ENCODE measurements at regions not wholly inside any gene's neighbourhood (a gene's known extent, or its start where the extent isn't known, plus 50 kb on each side); places are given as distances from the start of the nearest gene placed in this dataset.
"Not testable (repeated sequence)": the region's sequence is repeated elsewhere in the genome, so short reads cannot be mapped to it uniquely, and the experiment has no call there.

DNA sequence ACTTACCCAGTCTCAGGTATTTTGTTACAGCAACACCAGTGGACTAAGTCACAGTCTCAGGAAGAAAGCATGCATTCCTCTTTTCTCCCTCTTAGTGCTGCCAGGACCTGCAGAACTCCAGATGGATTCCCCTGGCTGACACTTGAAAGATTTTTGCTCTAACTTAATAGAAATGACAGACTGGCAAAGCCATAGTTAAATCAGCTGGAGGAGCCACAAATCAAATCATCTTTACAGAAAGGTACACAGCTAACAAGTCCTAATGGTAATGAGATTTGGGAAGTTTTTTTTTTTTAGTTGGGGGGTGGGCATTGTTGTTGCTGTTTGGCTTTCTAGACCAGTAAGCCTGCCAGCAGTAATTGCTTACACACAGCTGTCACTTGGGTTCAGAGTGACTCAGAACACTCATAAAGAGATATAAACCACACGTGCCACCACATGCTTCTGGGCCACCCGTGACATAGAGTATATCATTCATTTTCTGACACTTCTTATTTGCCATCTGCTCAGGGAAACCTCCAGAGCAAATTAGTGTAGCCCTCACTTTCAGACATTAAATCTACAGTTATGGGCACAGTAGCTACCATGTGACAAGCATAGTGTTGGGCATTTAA lies 72.4 kb downstream of the FH start:
- DNase-seq (ENCODE audit: low spot score in 2 of 2): no peak
- ATAC-seq: peak in 1 of 2 donors; percentile 44
- Mint-ChIP-seq H3K27ac (no peak overlapping the region), H3K9me3 (peaks cover 7 to 8% of the 10 kb centered on the region in 2 donors), H3K36me3 (peaks cover 0 to 10% of the 10 kb centered on the region in 2 donors)

GRCh38 chr1:241444836-241445235 lies 74.7 kb downstream of the FH start:
- peaks cover 7 to 8% of the 10 kb centered on the region in 2 donors for H3K9me3 Mint-ChIP-seq
- DNase-seq (ENCODE audit: low spot score in 2 of 2) (no peak), ATAC-seq (no peak)
- no peak overlapping the region for H3K27ac Mint-ChIP-seq
- peaks cover 0 to 10% of the 10 kb centered on the region in 2 donors for H3K36me3 Mint-ChIP-seq

DNA sequence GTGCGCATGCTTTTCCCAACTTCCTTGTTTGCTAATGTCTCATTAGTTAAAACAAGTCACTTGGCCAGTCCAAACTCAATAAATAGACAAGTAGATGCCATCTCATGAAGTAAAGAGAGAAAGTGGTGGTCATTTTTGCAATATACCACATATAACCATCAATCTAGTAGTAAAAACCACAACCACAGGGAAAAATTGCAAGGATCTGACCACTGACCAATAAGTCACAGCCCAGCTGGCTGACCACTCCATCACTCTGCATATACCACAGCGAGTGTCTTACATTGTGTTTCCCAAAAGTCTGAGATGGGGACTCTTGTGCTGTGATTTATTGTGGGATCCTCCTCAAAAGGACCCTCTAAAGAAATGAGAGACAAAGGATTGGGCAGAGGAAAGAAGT lies 76.0 kb downstream of the FH start:
- Mint-ChIP-seq H3K9me3 (peaks cover 7 to 8% of the 10 kb centered on the region in 2 donors), H3K27ac (no peak overlapping the region), H3K36me3 (peaks cover 0 to 10% of the 10 kb centered on the region in 2 donors)

DNA sequence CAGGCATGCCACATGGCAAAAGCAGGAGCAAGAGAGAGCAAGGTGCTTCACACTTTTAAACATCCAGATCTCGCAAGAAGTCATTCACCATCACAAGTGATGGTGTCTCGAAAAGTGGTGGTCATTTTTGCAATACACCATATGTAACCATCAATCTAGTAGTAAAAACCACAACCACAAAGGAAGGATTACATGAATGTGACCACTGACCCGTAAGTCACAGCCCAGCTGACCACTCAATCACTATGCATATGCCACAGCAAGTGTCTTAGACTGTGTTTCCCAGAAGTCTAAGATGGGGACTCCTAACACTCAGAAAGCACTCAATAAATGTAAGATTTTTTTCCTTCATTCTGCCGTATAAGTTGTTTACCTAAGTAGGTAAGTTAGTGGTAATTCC lies 76.9 kb downstream of the FH start:
- ATAC-seq (no peak), DNase-seq (ENCODE audit: low spot score in 2 of 2) (no peak)
- peaks cover 7 to 8% of the 10 kb centered on the region in 2 donors for H3K9me3 Mint-ChIP-seq
- no peak overlapping the region for H3K27ac Mint-ChIP-seq
- H3K36me3 Mint-ChIP-seq: peaks cover 0 to 10% of the 10 kb centered on the region in 2 donors

More for the DNA sequence above, 76.0 kb downstream of the FH start:
- ATAC-seq: no peak
- no peak for DNase-seq (ENCODE audit: low spot score in 2 of 2)

- ATAC-seq (no peak), DNase-seq (ENCODE audit: low spot score in 2 of 2) (no peak)
- H3K9me3 Mint-ChIP-seq: peaks cover 7 to 8% of the 10 kb centered on the region in 2 donors
- H3K27ac Mint-ChIP-seq: no peak overlapping the region
- peaks cover 0 to 10% of the 10 kb centered on the region in 2 donors for H3K36me3 Mint-ChIP-seq
Measured at GRCh38 chr1:241440904-241441303, 78.7 kb downstream of the FH start.

GRCh38 chr1:241438686-241439085 lies 80.9 kb downstream of the FH start:
- not testable (repeated sequence) for H3K27ac Mint-ChIP-seq; H3K36me3 Mint-ChIP-seq; DNase-seq (ENCODE audit: low spot score in 2 of 2); ATAC-seq; H3K9me3 Mint-ChIP-seq

DNA sequence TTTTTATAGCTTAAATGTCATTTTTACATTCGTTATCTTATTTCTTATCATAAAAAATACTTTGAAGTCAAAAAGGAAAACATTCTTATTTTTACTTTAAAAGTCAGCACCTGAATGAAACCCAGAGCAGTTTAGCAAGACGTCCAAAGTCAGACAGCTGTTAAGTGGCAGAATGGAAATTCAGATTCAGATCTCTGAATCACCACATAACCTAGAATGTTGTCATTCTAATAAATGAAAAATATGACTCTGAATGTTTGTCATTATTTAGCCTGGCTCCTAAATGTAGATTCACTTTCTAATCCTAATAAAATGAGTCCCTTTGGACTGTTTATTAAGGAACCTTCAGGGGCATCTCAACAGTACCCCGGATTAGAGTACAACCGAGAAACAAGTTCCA lies 75.2 kb upstream of the RGS7 start:
- Mint-ChIP-seq H3K9me3 (peaks cover 0 to 7% of the 10 kb centered on the region in 2 donors), H3K36me3 (no peaks in the 10 kb centered on the region), H3K27ac (no peak overlapping the region)
- ATAC-seq: no peak
- no peak for DNase-seq (ENCODE audit: low spot score in 2 of 2)

DNA sequence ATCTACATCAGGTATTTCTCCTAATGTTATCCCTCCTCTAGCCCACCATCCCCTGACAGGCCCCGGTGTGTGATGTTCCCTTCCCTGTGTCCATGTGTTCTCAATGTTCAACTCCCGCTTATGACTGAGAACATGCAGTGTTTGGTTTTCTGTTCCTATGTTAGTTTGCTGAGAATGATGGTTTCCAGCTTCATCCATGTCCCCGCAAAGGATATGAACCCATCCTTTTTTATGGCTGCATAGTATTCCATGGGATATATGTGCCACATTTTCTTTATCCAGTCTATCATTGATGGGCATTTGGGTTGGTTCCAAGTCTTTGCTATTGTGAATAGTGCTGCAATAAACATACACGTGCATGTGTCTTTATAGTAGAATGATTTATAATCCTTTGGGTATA lies 68.1 kb upstream of the RGS7 start:
- H3K9me3 Mint-ChIP-seq; H3K27ac Mint-ChIP-seq; DNase-seq (ENCODE audit: low spot score in 2 of 2); ATAC-seq: not testable (repeated sequence)
- H3K36me3 Mint-ChIP-seq: peaks cover 5 to 12% of the 10 kb centered on the region in 2 donors

DNA sequence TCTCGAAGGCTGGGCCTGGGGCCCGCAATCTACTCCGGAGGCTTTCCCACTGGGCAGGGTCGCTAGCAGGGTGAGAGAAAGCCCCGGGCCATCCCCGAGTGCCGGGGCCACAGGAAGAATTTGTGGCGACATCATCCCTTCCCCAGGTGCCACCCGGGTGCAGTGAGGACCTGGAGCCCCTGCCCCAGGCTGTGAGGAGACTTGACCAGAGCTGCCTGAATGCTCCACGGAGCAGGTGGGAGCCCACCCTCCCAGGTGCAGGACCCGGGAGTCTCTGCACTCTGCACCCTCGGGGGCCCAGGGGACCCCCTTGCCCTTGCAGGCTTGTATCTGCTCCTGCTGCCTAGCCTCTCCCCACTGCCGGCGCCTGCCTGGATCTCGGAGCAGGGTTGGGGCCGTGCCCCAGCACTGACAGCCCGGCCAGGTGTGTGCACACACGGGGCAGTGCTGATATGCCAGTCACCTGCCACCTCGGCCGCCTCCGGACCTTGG lies 67.5 kb upstream of the RGS7 start:
- ATAC-seq (peak in 1 of 2 donors; percentile 27), DNase-seq (ENCODE audit: low spot score in 2 of 2) (no peak)
- Mint-ChIP-seq H3K27ac (no peak overlapping the region), H3K36me3 (peaks cover 5 to 12% of the 10 kb centered on the region in 2 donors), H3K9me3 (peaks cover 0 to 4% of the 10 kb centered on the region in 2 donors)

DNA sequence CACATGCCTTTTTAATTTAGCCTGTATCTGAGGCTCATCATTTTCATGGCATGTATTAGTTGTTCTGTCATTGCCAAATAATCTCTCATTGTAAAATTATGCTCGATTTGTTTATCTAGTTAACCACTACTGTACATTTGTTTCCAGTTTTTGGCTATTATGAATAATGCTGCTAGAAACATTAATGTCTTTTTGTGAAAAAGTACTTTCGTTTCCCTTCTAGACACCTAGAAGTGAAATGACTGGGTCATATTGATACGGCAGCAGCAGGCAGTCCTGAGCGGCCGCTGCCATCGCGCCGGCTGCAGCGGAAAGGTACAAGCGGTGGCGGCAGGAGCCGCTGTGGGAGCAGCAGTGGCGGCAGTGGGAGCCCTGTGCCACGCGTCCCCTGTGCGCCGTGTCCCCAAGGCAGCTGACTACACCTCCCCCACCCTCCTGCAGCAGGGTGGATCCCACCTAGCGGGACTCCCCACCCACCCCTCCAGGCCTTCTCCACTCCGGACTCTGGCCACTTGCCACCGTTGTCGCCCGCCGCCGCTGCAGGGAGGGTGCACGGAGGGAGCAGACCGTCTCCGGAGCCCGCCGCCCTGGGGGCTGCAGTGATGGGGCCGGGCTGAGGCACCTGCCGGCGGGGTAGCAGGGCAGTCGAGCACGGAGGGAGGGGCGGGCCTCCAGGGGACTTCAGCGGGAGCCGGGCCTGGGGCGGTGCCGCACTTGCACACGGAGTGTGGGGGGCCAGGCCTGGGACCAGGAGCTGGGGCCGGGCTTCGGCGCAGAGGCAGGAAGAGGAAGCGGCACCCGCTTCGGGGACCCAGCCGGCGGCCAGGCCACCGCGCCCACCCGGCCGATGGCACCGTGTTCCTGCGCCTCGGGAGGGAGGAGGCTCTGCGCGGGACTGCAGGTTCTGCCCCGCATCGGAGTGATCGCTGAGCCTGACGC lies 66.8 kb upstream of the RGS7 start:
- H3K27ac Mint-ChIP-seq: no peak overlapping the region
- H3K9me3 Mint-ChIP-seq: peaks cover 0 to 5% of the 10 kb centered on the region in 2 donors

GRCh38 chr1:241422470-241422869 lies 65.5 kb upstream of the RGS7 start:
- DNase-seq (ENCODE audit: low spot score in 2 of 2) (no peak), ATAC-seq (no peak)
- Mint-ChIP-seq H3K9me3 (peaks cover 4 to 5% of the 10 kb centered on the region in 2 donors), H3K36me3 (peaks cover 5 to 12% of the 10 kb centered on the region in 2 donors), H3K27ac (no peak overlapping the region)

More for the DNA sequence above, 66.8 kb upstream of the RGS7 start:
- DNase-seq (ENCODE audit: low spot score in 2 of 2): peak in 1 of 2 donors; percentile 19
- peaks cover 5 to 12% of the 10 kb centered on the region in 2 donors for H3K36me3 Mint-ChIP-seq
- peak; percentile 13 to 91 for ATAC-seq

DNA sequence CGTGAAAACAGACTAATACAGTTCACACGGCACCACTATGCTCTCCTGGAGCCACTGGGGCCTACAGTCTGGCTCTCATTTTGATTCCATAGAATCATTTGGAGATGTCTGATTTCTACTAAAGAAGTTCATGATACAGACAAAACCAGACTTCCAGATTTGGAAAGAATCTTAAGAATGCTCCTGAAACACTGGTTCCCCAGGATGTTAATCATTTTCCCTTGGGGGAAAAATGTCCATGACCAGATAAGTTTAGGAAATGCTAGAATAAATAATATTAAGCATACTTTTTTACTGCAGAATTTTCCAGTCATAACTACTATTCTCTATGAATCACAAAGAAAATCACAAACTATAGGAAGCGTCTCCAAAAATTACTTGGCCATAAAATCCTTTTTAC lies 63.0 kb upstream of the RGS7 start:
- H3K9me3 Mint-ChIP-seq: peaks cover 4 to 5% of the 10 kb centered on the region in 2 donors
- ATAC-seq (no peak), DNase-seq (ENCODE audit: low spot score in 2 of 2) (no peak)
- H3K36me3 Mint-ChIP-seq: peaks cover 5% of the 10 kb centered on the region in 2 donors
- no peak overlapping the region for H3K27ac Mint-ChIP-seq

- DNase-seq (ENCODE audit: low spot score in 2 of 2): no peak
- Mint-ChIP-seq H3K9me3 (peaks cover 4 to 5% of the 10 kb centered on the region in 2 donors), H3K36me3 (no peaks in the 10 kb centered on the region), H3K27ac (no peak overlapping the region)
- ATAC-seq: no peak
Measured at GRCh38 chr1:241417258-241417657, 60.3 kb upstream of the RGS7 start.

GRCh38 chr1:241413974-241414373 lies 57.0 kb upstream of the RGS7 start:
- no peak for ATAC-seq
- DNase-seq (ENCODE audit: low spot score in 2 of 2): no peak
- peaks cover 4% of the 10 kb centered on the region in 2 donors for H3K9me3 Mint-ChIP-seq
- no peak overlapping the region for H3K27ac Mint-ChIP-seq
- H3K36me3 Mint-ChIP-seq: no peaks in the 10 kb centered on the region

GRCh38 chr1:241413386-241413785 lies 56.4 kb upstream of the RGS7 start:
- ATAC-seq: peak in 1 of 2 donors; percentile 90
- DNase-seq (ENCODE audit: low spot score in 2 of 2): no peak
- Mint-ChIP-seq H3K36me3 (no peaks in the 10 kb centered on the region), H3K9me3 (peaks cover 4% of the 10 kb centered on the region in 2 donors), H3K27ac (no peak overlapping the region)

- Mint-ChIP-seq H3K9me3 (peaks cover 0 to 4% of the 10 kb centered on the region in 2 donors), H3K36me3 (no peaks in the 10 kb centered on the region)
- no peak for ATAC-seq
Measured at GRCh38 chr1:241412646-241413045, 55.6 kb upstream of the RGS7 start.

GRCh38 chr1:241411776-241412338 lies 54.9 kb upstream of the RGS7 start:
- peaks cover 0 to 4% of the 10 kb centered on the region in 2 donors for H3K9me3 Mint-ChIP-seq
- no peaks in the 10 kb centered on the region for H3K36me3 Mint-ChIP-seq
- no peak for ATAC-seq
- DNase-seq (ENCODE audit: low spot score in 2 of 2): no peak
- H3K27ac Mint-ChIP-seq: no peak overlapping the region

More at GRCh38 chr1:241412646-241413045, 55.6 kb upstream of the RGS7 start:
- H3K27ac Mint-ChIP-seq: no peak overlapping the region
- DNase-seq (ENCODE audit: low spot score in 2 of 2): no peak

Measured in activated naive CD4-positive, alpha-beta T cell treated with anti-CD3 and anti-CD28 coated beads, Interleukin-2, amount 50 U/mL, for 72 hours (primary cell).